H9 (cell line): ENCODE measurements at regions not wholly inside any gene's neighbourhood (a gene's known extent, or its start where the extent isn't known, plus 50 kb on each side); places are given as distances from the start of the nearest gene placed in this dataset.

Experiments
- DNase-seq: peaks from one replicate; pipeline ENCODE4 v3.0.0-alpha.2; 2017
- H2AFZ ChIP-seq: one replicate; pipeline ENCODE4 v1.6.1; 2013; ENCODE audit warnings: mild to moderate bottlenecking, low read length, control low read depth, moderate library complexity
- H2AK5ac ChIP-seq: 2 replicates; pipeline ENCODE4 v1.6.1; 2013; ENCODE audit warnings: low read length, control low read depth, mixed read lengths; ENCODE audit not compliant: insufficient read length
- H2BK120ac ChIP-seq: one replicate; pipeline ENCODE4 v1.6.1; 2013; ENCODE audit warnings: low read depth, mild to moderate bottlenecking, low read length, control low read depth, inconsistent platforms; ENCODE audit not compliant: poor library complexity, severe bottlenecking
- H2BK12ac ChIP-seq: 2 replicates; pipeline ENCODE4 v1.6.1; 2013; ENCODE audit warnings: low read length, control low read depth, mixed read lengths, low read depth; ENCODE audit not compliant: insufficient read length
- H2BK15ac ChIP-seq: 2 replicates; pipeline ENCODE4 v1.6.1; 2013; ENCODE audit warnings: low read depth, low read length, control low read depth
- H2BK20ac ChIP-seq: one replicate; pipeline ENCODE4 v1.6.1; 2013; ENCODE audit warnings: low read depth, mild to moderate bottlenecking, low read length, control low read depth, inconsistent platforms; ENCODE audit not compliant: poor library complexity, severe bottlenecking
- H2BK5ac ChIP-seq: 2 replicates; pipeline ENCODE4 v1.6.1; 2013; ENCODE audit warnings: low read length, control low read depth, mixed read lengths; ENCODE audit not compliant: insufficient read length
- H3K14ac ChIP-seq: 2 replicates; pipeline ENCODE4 v1.6.1; 2013; ENCODE audit warnings: low read length, control low read depth; ENCODE audit not compliant: insufficient read depth
- H3K18ac ChIP-seq: 2 replicates; pipeline ENCODE4 v1.6.1; 2013; ENCODE audit warnings: low read depth, mild to moderate bottlenecking, mixed read lengths, low read length, control low read depth; ENCODE audit not compliant: insufficient read length
- H3K23ac ChIP-seq: 2 replicates; pipeline ENCODE4 v1.6.1; 2013; ENCODE audit warnings: low read length, control low read depth, mixed read lengths, low read depth; ENCODE audit not compliant: insufficient read length
- H3K23me2 ChIP-seq: 2 replicates; pipeline ENCODE4 v1.6.1; 2013; ENCODE audit warnings: low read depth, mild to moderate bottlenecking, mixed read lengths, low read length, control low read depth; ENCODE audit not compliant: insufficient read length, poor library complexity, severe bottlenecking
- H3K27ac ChIP-seq: 2 replicates; pipeline ENCODE4 v1.5.1; 2013; ENCODE audit warnings: low read length, control low read depth, mixed read lengths, low read depth; ENCODE audit not compliant: insufficient read length
- H3K27me3 ChIP-seq: 2 replicates; pipeline ENCODE4 v1.6.1; 2013; ENCODE audit warnings: low read length, control low read depth, inconsistent platforms; ENCODE audit not compliant: insufficient read depth
- H3K4ac ChIP-seq: 2 replicates; pipeline ENCODE4 v1.6.1; 2013; ENCODE audit warnings: low read depth, mild to moderate bottlenecking, control low read depth, inconsistent platforms, low read length, moderate library complexity
- H3K4me1 ChIP-seq: 2 replicates; pipeline ENCODE4 v1.6.1; 2013; ENCODE audit warnings: low read length, control low read depth, inconsistent platforms; ENCODE audit not compliant: insufficient read depth
- H3K4me2 ChIP-seq: 2 replicates; pipeline ENCODE4 v1.6.1; 2013; ENCODE audit warnings: low read length, control low read depth, mixed read lengths; ENCODE audit not compliant: insufficient read length, insufficient read depth
- H3K56ac ChIP-seq: 2 replicates; pipeline ENCODE4 v1.6.1; 2013; ENCODE audit warnings: low read depth, mild to moderate bottlenecking, mixed read lengths, low read length, control low read depth; ENCODE audit not compliant: insufficient read length
- H3K79me1 ChIP-seq: 2 replicates; pipeline ENCODE4 v1.6.1; 2013; ENCODE audit warnings: low read depth, mild to moderate bottlenecking, moderate library complexity, low read length, control low read depth, inconsistent platforms; ENCODE audit not compliant: insufficient read depth, poor library complexity, severe bottlenecking
- H3K79me2 ChIP-seq: 2 replicates; pipeline ENCODE4 v1.6.1; 2013; ENCODE audit warnings: low read length, control low read depth, inconsistent platforms; ENCODE audit not compliant: insufficient read depth
- H3K9ac ChIP-seq: 2 replicates; pipeline ENCODE4 v1.6.1; 2013; ENCODE audit warnings: low read length, control low read depth, mixed read lengths; ENCODE audit not compliant: insufficient read length; ENCODE audit errors: extremely low read depth
- H3K9me3 ChIP-seq: one replicate; pipeline ENCODE4 v1.6.1; 2013; ENCODE audit warnings: low read depth, low read length, inconsistent platforms; ENCODE audit not compliant: control insufficient read depth
- H3T11ph ChIP-seq: one replicate; pipeline ENCODE4 v1.6.1; 2013; ENCODE audit warnings: mild to moderate bottlenecking, low read length, control low read depth, inconsistent platforms
- H4K20me1 ChIP-seq: one replicate; pipeline ENCODE4 v1.6.1; 2013; ENCODE audit not compliant: control insufficient read depth, insufficient read length, insufficient read depth
- H4K5ac ChIP-seq: 2 replicates; pipeline ENCODE4 v1.6.1; 2013; ENCODE audit warnings: low read depth, mild to moderate bottlenecking, mixed read lengths, low read length, control low read depth; ENCODE audit not compliant: insufficient read length
- H4K8ac ChIP-seq: replicated peaks from 2 replicates; pipeline ENCODE4 v1.6.1; 2013; ENCODE audit warnings: low read length, control low read depth, mixed read lengths, low read depth; ENCODE audit not compliant: insufficient read length
- H4K91ac ChIP-seq: 2 replicates; pipeline ENCODE4 v1.6.1; 2013; ENCODE audit warnings: low read depth, mild to moderate bottlenecking, moderate library complexity, mixed read lengths, low read length, control low read depth; ENCODE audit not compliant: insufficient read length
- H3K27ac Mint-ChIP-seq, 3 experiments: 2 replicates in 2 of 3; 3 replicates in 1 of 3; pipeline ENCODE4 v1.8.0; 2020 to 2021; ENCODE audit warnings: mixed read lengths in 3 of 3, mild to moderate bottlenecking in 1 of 3, moderate library complexity in 1 of 3
- H3K27me3 Mint-ChIP-seq: 2 replicates; pipeline ENCODE4 v1.8.0; 2021; ENCODE audit warnings: low read depth, mild to moderate bottlenecking, moderate library complexity, mixed read lengths
- H3K36me3 Mint-ChIP-seq, 3 experiments: 2 replicates in 2 of 3; 3 replicates in 1 of 3; pipeline ENCODE4 v1.8.0; 2020 to 2021; ENCODE audit warnings: low read depth in 3 of 3, mixed read lengths in 3 of 3; ENCODE audit not compliant: insufficient read depth in 1 of 3
- H3K4me1 Mint-ChIP-seq, 2 experiments: 2 replicates each; pipeline ENCODE4 v1.8.0; 2020; ENCODE audit warnings: mixed read lengths in 2 of 2
- H3K4me3 Mint-ChIP-seq, 2 experiments: 2 replicates in 1 of 2; 3 replicates in 1 of 2; pipeline ENCODE4 v1.8.0; 2020 to 2021; ENCODE audit warnings: mild to moderate bottlenecking in 2 of 2, mixed read lengths in 2 of 2, moderate library complexity in 1 of 2
- H3K9me3 Mint-ChIP-seq, 2 experiments: 2 replicates in 1 of 2; 3 replicates in 1 of 2; pipeline ENCODE4 v1.8.0; 2020; ENCODE audit warnings: mild to moderate bottlenecking in 2 of 2, mixed read lengths in 2 of 2, moderate library complexity in 1 of 2
- CTCF ChIP-seq: fragments of 200-600 bp; sonication (generic); conservative IDR thresholded peaks from 3 replicates; pipeline ENCODE4 v1.8.0; 2021; ENCODE audit warnings: antibody characterized with exemption, mild to moderate bottlenecking
- WGBS: extraction: QIAGEN DNeasy Blood & Tissue Kit; methylation state at CpG from one replicate; pipeline ENCODE4 v1.1.7; 2013; ENCODE audit warnings: missing lambda C conversion rate, low lambda C conversion rate, mixed read lengths; ENCODE audit not compliant: insufficient read length; ENCODE audit errors: extremely low coverage; 5-methylcytosine and 5-hydroxymethylcytosine counted together

DNA sequence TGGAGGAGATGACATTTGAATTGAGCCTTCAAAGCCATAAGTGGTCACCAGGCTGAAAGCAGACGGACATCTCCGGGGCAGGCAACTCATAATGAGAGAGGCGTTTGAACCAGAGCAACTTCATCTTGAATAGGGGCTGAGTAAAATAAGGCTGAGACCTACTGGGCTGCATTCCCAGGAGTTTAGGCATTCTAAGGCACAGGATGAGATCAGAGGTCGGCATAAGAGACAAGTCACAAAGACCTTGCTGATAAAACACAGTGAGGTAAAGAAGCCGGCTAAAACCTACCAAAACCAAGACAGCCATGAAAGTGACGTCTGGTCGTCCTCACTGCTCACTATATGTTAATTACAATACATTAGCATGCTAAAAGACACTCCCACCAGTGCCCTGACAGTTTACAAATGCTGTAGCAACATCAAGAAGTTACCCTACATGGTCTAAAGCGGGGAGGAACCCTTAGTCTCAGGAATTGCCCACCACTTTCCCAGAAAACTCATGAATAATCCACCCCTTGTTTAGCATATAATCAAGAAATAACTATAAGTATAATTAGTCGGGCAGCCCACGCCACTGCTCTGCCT, 194.7 kb upstream of the SOX4 start:
- Mint-ChIP-seq H3K4me1 (peaks cover 12 to 13% of the 10 kb centered on the region in 2 experiments), H3K27me3 (no peaks in the 10 kb centered on the region), H3K27ac (no peak overlapping the region; a peak in 1 of 7 replicates), H3K4me3 (no peak overlapping the region), H3K36me3 (no peaks in the 10 kb centered on the region), H3K9me3 (no peaks in the 10 kb centered on the region)
- no peaks in the 10 kb centered on the region for H3K79me2 ChIP-seq
- no peaks in the 10 kb centered on the region for H3K4me1 ChIP-seq
- H3K4ac ChIP-seq: no peak overlapping the region
- no peak for TF ChIP-seq CTCF
- H3K23ac ChIP-seq: no peak overlapping the region
- no peak overlapping the region for H2BK20ac ChIP-seq
- H2AK5ac ChIP-seq: no peak overlapping the region
- no peak overlapping the region for H3K56ac ChIP-seq
- H2BK5ac ChIP-seq: no peak overlapping the region
- no peaks in the 10 kb centered on the region for H4K20me1 ChIP-seq
- no peak overlapping the region for H4K5ac ChIP-seq
- H2BK15ac ChIP-seq: no peak overlapping the region
- no peak overlapping the region for H2BK12ac ChIP-seq
- no peak overlapping the region for H3K4me2 ChIP-seq
- no peak overlapping the region for H2AFZ ChIP-seq
- H3K79me1 ChIP-seq: no peaks in the 10 kb centered on the region
- H2BK120ac ChIP-seq: no peak overlapping the region
- H4K8ac ChIP-seq: no peak overlapping the region
- no peaks in the 10 kb centered on the region for H3K9me3 ChIP-seq
- H3K9ac ChIP-seq: no peak overlapping the region
- no peaks in the 10 kb centered on the region for H3K27me3 ChIP-seq
- no peak overlapping the region for H3K18ac ChIP-seq
- no peaks in the 10 kb centered on the region for H3K23me2 ChIP-seq
- H3K27ac ChIP-seq: no peak overlapping the region
- no peak for DNase-seq
- no peak overlapping the region for H3K14ac ChIP-seq
- H3T11ph ChIP-seq: no peak overlapping the region
- no peak overlapping the region for H4K91ac ChIP-seq
- WGBS: no CpG with 5 or more reads among the region's 10 CpGs
